Right lobe of liver (tissue), 4 donors: ENCODE measurements at regions not wholly inside any gene's neighbourhood (a gene's known extent, or its start where the extent isn't known, plus 50 kb on each side); places are given as distances from the start of the nearest gene placed in this dataset.

Source experiments
- CTCF ChIP-seq, 4 donors: fragments of 200-600 bp in 3 of 4; fragments of 450-650 bp in 1 of 4; IDR thresholded peaks; one replicate each; pipeline versions ENCODE4 v1.5.1 to v1.8.0; 2016 to 2022; ENCODE audit warnings: antibody characterized with exemption in 4 of 4, mild to moderate bottlenecking in 2 of 4
- POLR2A ChIP-seq: fragments of 450-650 bp; IDR thresholded peaks from one replicate; pipeline ENCODE4 v1.6.1; 2017; ENCODE audit warnings: antibody characterized with exemption, mild to moderate bottlenecking
- donor health status: DM: no; HTN: no; CAD: no.
- donor health status: DM: no; HTN: no; CAD: no.
- donor health status: DM: no; HTN: yes; CAD: no.

- TF ChIP-seq CTCF (IDR thresholded peaks at IDR 0.05) (no peak), POLR2A (no peak)
Observed at GRCh38 chr11:62022211-62022610, 54.8 kb upstream of the FTH1 start.
